VCaP (cell line): ENCODE measurements at regions not wholly inside any gene's neighbourhood (a gene's known extent, or its start where the extent isn't known, plus 50 kb on each side); places are given as distances from the start of the nearest gene placed in this dataset.

Experiments used
- H3K27ac ChIP-seq: fragments of 450-650 bp; 2 replicates; pipeline ENCODE4 v1.5.1; 2017
- TF ChIP-seq, protein P1 (sequence below): fragments of 450-650 bp; conservative IDR thresholded peaks from 2 replicates; pipeline ENCODE4 v1.5.1; 2017; ENCODE audit warnings: mild to moderate bottlenecking, moderate library complexity

DNA sequence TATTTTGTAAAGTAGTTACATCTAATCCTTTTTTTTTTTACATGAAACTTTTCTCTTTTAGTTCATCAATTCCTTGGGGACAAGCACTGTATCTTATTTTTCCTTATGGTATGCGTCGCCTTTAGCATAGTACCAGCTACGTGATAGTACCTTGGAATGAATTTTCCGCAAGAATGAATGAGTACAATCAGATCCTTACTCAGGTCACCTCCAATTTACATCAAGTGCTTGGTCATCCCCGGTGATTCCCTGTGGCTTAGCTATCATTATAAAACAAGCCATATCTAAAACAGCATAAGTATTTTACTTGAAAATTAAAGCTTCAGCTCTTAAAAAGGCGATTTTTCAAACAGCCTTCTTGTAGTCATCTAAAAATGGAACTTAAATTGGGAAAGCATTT is 680.4 kb upstream of the MAP3K7 start:
- TF ChIP-seq, protein P1, sequence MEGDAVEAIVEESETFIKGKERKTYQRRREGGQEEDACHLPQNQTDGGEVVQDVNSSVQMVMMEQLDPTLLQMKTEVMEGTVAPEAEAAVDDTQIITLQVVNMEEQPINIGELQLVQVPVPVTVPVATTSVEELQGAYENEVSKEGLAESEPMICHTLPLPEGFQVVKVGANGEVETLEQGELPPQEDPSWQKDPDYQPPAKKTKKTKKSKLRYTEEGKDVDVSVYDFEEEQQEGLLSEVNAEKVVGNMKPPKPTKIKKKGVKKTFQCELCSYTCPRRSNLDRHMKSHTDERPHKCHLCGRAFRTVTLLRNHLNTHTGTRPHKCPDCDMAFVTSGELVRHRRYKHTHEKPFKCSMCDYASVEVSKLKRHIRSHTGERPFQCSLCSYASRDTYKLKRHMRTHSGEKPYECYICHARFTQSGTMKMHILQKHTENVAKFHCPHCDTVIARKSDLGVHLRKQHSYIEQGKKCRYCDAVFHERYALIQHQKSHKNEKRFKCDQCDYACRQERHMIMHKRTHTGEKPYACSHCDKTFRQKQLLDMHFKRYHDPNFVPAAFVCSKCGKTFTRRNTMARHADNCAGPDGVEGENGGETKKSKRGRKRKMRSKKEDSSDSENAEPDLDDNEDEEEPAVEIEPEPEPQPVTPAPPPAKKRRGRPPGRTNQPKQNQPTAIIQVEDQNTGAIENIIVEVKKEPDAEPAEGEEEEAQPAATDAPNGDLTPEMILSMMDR = no peak
- no peak overlapping the region for H3K27ac ChIP-seq

DNA sequence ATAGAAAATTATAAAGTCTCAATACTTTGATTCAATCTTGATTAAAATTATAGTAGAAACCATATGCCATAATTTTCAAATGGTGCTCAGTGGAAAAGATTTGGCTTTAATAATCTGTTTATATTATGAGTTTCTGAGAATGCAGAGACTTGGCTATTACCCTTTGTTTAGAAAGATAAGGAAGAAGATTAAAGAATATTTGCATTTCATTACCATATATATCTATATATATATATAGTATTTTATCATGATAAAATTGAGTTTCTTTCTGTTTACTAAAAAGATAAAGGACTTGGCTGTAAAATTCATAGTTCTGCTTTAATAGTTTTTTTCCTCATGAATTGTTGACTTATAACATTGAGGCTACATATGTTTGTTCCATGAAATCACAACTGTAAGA is 679.3 kb upstream of the MAP3K7 start:
- H3K27ac ChIP-seq = no peak overlapping the region
- TF ChIP-seq, protein P1 = no peak

DNA sequence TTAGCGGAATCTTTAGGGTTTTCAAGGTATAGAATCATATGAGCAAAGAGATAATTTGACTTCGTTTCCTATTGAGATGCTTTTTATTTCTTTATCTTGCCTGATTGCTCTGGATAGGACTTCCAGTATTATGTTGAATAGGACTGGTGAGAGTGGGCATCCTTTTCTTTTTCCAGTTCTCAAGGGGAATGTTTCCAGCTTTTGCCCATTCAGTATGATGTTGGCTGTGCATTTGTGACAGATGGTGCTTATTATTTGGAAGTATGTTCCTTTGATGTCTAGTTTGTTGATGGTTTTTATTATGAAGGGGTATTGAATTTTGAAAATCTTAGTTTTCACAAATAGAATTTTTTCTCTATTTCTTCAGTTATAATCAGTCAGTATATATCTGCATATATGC is 656.6 kb upstream of the MAP3K7 start:
- TF ChIP-seq, protein P1 = no peak

DNA sequence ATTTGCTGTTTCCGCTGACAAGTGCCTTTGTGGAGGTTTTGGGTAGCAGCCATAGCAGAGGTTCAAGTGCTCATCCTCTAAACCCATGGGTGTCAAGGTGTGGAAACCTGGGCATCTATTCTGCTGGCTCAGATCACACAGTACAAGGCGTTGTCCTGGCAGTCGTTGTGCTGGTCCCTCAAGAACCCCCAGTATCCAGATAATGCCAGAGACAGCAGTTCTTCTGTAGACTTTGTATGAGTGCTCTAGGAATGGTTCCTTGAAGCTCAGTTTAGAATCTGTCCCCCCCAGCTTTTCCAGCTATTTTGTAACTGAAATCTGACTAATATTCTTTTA is 655.7 kb upstream of the MAP3K7 start:
- no peak overlapping the region for H3K27ac ChIP-seq
- TF ChIP-seq, protein P1 = no peak

More for the DNA sequence above, 656.6 kb upstream of the MAP3K7 start:
- H3K27ac ChIP-seq = no peak overlapping the region

DNA sequence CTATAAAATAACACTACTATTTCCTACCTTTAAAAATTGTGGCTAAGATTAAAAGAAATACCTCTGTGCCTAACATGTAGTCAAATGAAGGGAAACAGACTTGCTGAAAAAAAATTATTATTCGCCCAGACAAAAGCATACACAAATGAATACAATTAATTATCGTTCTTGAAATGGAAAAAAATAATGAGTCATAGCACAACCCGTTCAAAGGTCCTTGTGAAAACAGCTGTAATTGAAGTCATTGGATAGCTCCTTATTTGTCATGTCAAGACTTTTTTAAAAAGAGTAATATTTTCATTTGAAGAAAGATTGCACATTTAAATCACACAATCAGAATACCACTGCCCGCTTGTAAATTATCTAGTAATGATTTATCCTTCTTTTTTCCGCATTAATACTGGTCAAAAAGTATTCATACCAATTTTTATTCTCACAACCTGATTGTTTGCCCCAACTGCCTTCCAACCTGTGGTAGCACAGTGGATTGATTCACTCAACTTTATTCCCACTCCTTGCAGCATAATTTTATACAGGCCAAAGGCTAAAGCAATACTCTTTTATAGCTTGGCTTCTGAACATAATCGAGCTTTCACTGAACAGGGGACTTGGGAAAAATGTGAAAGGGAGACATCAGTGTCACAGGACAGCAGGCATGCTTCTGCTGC is 655.2 kb upstream of the MAP3K7 start:
- TF ChIP-seq, protein P1 = no peak
- no peak overlapping the region for H3K27ac ChIP-seq

DNA sequence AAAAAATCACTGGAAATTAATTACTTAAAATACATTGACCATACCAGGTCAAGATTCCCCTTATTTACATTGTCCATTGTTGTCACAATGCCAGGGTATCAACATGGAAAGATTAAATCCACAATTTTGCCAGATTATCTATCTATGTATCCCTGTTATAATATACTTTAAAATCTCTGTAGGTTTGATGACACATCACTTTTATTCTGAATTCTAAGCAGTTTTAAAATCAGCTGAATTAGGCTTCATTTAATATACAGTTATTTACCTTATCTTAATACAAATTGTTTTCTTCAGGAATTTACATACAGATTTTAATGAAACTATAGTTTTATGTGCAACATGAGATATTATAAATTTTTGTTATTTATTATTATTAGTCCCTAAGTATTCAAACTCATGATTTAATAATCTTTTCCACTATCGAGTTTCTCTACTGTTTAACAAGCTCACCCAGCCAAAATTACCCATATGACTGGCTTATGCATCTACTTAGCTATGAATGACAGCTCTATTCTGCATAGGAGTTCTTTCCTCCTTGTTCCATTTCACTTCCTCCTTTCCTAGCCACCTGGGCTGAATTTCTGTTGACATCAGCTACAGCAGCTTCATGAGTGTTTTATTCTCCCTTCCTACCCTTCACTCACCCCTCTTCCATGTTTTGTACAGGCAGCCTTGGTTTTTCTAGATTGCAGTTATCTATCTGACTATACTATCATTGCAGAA is 654.2 kb upstream of the MAP3K7 start:
- TF ChIP-seq, protein P1 = no peak
- H3K27ac ChIP-seq = no peak overlapping the region

DNA sequence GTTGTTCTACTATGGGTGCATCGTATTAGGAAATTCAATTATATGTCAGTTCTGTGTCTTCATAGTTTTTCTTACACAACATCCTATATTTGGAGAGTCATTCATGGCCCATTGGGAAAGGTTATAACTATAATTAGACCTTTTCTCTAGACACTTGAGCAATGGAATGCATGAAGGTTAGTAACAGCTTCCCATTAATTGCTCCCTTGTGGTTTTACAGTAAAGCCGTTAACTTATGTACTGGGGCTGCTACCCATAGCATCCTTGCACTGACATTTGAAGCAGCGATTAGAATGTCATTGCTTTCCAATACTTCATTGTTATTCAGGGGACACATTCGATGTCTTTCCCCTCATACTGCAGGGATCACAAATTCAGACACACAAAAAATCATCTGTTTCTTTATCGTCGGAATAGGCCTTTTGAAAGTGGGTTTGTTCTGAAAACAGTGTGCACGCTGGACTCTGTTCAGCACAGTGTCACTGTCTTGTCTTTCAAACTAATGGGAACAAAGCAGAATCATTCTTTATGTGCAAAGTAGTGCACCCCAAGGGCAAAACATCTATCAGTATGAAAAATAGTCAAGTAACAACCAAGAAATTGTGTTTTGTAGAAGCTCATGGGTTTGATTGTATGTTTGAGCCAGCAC is 634.3 kb upstream of the MAP3K7 start:
- TF ChIP-seq, protein P1 = no peak
- no peak overlapping the region for H3K27ac ChIP-seq
